NCI-H146 treated with DMSO at 0.1 percent for 48 hours (cell line): ENCODE measurements at regions not wholly inside any gene's neighbourhood (a gene's known extent, or its start where the extent isn't known, plus 50 kb on each side); places are given as distances from the start of the nearest gene placed in this dataset.
"Not testable (repeated sequence)": the region's sequence is repeated elsewhere in the genome, so short reads cannot be mapped to it uniquely, and the experiment has no call there.

Experiments used
- DNase-seq: peaks from one replicate; lab custom pipeline; 2025; ENCODE audit not compliant: unreplicated experiment; lab: John Stamatoyannopoulos, UW

DNA sequence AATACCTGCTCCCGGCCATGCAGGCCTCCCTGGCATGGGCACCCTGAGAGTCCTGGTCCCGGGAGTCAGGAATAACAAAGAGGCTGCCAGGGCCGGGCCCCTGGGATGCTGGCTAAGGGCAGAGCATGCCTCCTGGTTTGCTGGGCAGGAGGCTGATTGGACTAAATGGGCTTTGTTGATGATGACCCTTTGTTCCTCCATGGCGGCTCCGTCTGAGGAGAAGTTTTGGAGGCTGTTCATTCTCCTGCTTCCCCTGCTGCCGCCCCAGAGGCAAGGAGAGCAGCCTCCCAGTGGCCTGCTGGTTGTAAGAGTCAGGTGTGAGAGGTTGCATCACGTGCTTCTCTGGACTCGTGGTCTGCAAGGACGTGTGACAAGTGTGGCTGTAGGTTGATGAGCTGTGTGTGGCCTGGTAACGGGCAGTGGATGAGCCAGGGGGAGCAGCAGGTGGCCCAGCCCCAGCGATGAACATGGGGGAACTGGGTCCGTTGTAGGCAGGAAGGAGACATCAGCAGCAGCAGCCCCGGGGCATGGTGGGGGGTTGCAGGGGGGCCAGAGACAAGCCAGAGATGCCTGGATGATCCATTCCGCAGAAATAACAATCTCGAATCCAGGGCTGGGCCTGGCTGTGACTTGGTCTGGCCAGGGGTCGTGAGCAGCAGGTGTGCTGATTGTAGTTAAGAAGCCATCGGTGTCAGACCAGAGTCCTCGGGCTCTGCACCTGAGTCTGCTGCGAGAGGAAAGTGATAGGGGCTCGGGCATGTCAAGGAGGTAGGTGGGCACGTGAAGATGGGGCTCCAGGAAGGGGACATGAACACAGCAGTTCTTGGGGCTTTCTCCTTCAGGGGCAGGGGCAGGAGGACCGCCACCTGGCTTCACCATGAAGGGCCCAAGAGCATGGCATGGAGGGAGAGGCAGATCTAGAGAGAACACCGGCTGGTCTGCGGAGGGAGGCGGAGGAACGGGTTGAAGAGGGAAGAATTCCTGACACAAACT is 101.4 kb downstream of the TNFRSF13B start:
- DNase-seq: no peak

- not testable (repeated sequence) for DNase-seq
Observed at GRCh38 chr17:16869531-16870252, 102.2 kb downstream of the TNFRSF13B start.

GRCh38 chr17:16868616-16869015 is 103.3 kb downstream of the TNFRSF13B start:
- not testable (repeated sequence) for DNase-seq

DNA sequence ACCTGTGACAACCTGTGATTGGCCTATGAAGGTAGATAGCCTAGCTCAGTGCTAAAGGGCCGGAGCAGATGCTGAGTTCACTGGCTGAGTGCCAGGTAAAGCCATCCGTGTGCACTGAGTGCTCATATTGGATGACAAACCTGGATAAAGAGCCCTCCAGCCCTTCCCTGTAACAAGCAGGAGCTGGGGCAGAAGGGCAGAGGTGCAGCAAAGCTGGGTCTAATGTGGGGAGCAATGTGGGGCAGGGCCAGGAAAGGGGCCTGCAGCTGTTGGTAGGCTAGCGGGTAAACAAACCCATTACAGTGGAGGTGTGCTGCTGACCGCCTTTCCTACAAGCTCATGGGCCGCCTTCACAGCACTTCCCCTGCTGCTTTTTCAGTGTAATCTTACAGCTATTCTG is 104.4 kb downstream of the TNFRSF13B start:
- peak; percentile 35 for DNase-seq

GRCh38 chr17:16866841-16867240 is 105.1 kb downstream of the TNFRSF13B start:
- DNase-seq: not testable (repeated sequence)

- no peak for DNase-seq
Observed at GRCh38 chr17:16866436-16866835, 105.5 kb downstream of the TNFRSF13B start.

GRCh38 chr17:16865704-16866103 is 106.2 kb downstream of the TNFRSF13B start:
- DNase-seq: not testable (repeated sequence)

DNA sequence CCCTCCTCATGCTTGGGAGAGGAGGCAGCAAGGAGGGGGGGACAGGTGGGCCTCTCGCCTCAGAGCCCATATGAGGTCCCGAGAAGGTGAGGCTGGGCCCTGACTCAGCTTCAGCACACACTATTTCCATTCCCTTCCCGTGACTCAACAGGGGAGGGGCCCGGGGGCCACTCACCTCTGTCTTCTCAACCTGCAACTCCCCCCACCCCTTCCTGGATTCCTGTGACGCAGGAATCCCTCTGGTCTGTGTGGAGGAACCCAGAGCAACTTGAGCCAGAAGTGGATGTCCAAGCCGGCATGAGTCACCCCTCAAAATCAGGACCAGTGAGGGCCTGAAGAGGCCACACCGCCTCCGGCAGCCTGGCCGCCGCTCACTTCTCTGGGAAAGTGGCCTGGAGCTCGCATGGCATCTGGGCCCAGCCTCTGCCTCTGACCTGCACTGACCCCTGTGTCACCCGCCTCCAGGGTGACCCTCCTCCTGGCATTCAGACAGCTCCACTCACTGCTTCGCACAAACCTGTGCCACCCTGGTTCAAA is 106.8 kb downstream of the TNFRSF13B start:
- DNase-seq: not testable (repeated sequence)

DNA sequence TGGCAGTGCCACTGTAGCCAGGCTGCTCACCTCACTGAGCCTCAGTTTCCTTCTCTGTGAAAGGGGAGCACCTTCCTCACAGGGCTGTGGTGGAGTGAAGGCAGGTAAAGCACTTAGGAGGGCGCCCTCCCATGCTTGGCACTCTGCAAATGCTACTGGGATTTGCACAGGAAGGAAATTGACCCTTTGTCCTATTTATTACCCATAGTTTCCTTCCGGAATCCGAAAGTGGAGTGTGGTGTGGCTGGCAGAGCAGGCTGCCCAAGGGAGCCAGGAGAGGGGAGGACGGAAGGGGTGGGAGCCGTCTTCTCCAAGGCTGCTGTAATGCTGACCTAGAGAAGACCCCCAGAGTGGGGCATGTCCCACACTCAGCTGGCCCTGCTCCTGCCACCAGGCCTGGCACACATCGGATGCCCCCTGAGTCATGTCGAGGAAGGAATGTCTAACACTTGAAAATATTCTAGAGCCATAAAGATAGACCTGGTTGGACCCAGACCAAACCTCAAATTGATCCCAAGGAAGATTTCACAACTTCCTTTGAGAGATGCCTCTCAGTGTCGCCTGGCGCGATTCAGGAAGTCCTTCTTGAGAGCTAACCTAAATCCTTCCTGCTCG is 107.3 kb downstream of the TNFRSF13B start:
- not testable (repeated sequence) for DNase-seq

DNA sequence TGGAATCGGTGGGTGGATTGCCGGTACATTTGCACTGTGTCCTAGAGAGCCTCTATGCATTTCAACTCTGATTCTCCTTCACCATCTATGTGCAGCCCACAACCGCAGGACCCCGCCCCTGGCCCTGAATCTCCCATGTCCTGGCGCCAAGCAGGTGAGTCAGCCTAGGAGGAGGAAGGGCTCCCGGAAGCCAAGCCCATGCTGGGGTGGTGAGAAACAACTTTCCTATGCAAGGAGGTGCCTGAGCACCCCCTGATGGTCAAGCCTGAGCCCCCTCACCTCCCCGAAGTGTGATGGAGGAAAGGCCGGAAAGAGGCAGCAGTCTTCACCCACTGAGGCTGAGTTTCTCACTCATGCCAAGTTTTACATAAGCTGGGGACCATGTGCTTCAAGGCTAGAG is 110.8 kb downstream of the TNFRSF13B start:
- DNase-seq: not testable (repeated sequence)

DNA sequence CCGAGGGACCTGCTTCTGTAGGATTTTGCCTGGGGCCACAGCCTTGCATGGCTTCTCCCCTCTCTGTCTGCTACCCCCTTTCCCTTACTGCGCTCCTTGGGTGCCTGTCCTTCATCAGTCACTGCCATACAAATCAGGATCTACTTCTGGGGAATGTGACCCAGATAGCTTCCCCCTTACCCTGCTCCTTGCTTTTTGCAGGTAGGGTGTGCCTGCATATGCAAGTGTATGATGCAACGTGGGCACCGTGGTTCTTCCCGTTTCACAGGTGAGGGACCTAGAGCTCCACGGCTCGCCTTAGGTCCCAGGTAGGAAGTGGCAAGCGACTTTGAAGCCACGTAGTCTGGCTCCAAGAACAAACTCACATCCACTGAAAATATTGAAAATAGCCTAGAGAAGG is 111.5 kb downstream of the TNFRSF13B start:
- DNase-seq: not testable (repeated sequence)

DNA sequence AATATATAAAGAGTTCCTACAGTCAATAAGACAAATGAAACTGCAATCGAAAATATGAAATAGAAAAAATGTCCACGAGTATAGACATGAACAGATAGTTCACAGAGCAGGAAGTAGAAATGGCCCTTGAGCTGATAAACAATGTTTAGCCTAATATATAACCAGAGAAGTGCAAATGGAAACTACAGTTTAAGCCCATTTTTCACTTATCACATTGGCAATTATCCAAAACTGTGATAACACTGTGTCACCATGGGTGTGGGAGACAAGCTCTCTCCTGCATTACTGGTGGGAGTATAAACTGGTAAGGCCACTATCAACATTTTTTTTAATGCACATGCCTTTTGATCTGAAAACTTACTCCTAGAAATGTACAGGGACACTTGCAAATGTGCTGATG is 112.4 kb downstream of the TNFRSF13B start:
- not testable (repeated sequence) for DNase-seq

GRCh38 chr17:16857746-16858145 is 114.2 kb downstream of the TNFRSF13B start:
- DNase-seq: not testable (repeated sequence)

DNA sequence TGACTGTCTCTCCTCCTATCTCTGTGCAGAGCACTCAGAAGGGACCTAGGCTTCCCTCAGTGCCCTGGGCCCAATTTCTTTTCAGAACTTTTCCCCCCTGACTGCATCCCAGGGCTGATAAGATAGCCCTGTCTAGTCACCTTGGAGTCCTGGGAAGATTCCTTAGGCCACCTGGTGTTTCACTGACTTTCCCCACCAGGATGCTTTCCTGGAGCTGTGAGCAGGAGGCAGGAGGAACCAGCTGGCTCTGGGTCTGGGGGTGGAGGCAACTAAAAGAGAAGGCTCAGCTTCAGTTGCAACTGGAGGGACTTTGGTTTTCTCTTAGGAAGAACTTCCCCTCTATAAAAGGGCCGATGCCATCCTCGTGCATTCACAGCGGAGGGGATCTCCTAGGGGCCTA is 115.1 kb downstream of the TNFRSF13B start:
- DNase-seq: not testable (repeated sequence)

GRCh38 chr17:16856171-16856570 is 115.7 kb downstream of the TNFRSF13B start:
- peak; percentile 46 for DNase-seq

DNA sequence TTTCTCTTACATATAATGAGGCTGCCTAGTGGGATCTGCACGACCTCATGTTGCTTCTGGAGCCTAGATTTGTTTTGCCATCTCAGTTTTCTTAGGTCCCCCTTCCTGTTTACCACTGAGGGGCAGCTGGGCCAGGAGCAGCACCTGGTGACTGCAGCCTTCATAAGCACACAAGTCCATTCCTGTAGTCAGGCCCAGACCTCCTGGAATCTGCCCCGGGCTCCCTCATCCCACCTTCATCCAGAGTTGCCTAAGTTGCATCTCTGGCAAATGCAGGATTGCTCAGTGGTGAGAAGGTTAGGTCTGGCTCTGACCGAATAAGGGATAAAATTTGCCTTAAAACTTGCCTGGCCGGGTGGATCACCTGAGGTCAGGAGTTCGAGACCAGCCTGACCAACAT is 117.3 kb downstream of the TNFRSF13B start:
- peak; percentile 46 for DNase-seq

DNA sequence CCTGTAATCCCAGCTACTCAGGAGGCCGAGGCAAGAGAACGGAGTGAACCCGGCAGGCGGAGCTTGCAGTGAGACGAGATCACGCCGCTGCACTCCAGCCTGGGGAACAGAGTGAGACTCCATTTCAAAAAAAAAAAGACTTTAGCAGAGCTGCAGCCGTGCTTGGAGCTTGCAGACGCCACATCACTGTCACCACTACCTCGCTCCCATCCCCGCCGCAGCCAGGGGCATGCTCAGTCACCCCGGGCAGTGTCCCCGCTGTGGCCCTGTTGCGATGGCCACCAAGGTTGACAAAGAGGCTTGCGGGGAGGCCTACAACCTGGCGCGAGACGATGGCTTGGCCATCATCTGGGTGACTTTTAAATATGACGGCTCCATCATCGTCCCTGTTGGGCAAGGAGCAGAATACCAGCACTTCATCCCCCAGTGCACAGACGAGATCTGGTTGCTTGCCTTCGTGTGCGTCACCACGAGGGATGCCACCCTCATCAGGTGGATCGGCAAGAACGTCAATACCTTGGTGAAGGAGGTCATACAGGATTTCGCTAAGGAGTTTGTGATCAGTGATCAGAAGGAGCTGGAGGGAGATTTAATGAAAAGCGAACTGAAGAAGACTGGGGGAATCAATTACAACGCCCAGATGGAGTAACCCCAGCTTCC is 118.1 kb downstream of the TNFRSF13B start:
- no peak for DNase-seq

GRCh38 chr17:16849861-16850260 is 122.1 kb downstream of the TNFRSF13B start:
- DNase-seq: not testable (repeated sequence)

GRCh38 chr17:16848997-16849396 is 122.9 kb downstream of the TNFRSF13B start:
- not testable (repeated sequence) for DNase-seq

- DNase-seq: not testable (repeated sequence)
Observed at GRCh38 chr17:16845098-16845497, 126.8 kb downstream of the TNFRSF13B start.
